HCT116 (cell line): ENCODE measurements at regions not wholly inside any gene's neighbourhood (a gene's known extent, or its start where the extent isn't known, plus 50 kb on each side); places are given as distances from the start of the nearest gene placed in this dataset.

Source experiments
- ATAC-seq: fragments of 200-7000 bp; cut with Tn5 transposase; 2 replicates; pipeline ENCODE4 v1.9.1; 2020; ENCODE audit warnings: mild to moderate bottlenecking, moderate library complexity
- BruUV-seq: library from RNA; stranded (reverse); fragments of 400-500 nt; replicated peaks from 2 replicates; lab custom pipeline; 2021; lab: Mats Ljungman, UMichigan
- CTCF ChIA-PET: fragments of 300-600 bp; sonication (Branson Sonifier 250); formaldehyde crosslinking; loops from one replicate; lab custom pipeline; 2021; ENCODE audit warnings: antibody characterized with exemption; lab: Charles Lee
- POLR2A ChIA-PET: fragments of 300-600, 350-600 bp; sonication (Branson Sonifier 250); formaldehyde crosslinking; loops from one replicate; lab custom pipeline; 2021; ENCODE audit warnings: antibody characterized with exemption; lab: Charles Lee
- RAD21 ChIA-PET, 2 experiments: fragments of 300-600 bp; sonication (Branson Sonifier 250); formaldehyde crosslinking; loops; one replicate each; lab custom pipeline; 2023; ENCODE audit warnings: low total read pairs in 2 of 2; ENCODE audit not compliant: uncharacterized antibody in 2 of 2, unreplicated experiment in 2 of 2, low non-redundant PET in 1 of 2; lab: Charles Lee
- DNase-seq: peaks from one replicate; pipeline ENCODE4 v3.0.0-alpha.2; 2010; ENCODE audit warnings: low read depth, low spot score
- H2AFZ ChIP-seq: fragments of 200-600 bp; shearing (Covaris generic), sonication (generic); 2 replicates; pipeline ENCODE4 v1.6.1; 2017; ENCODE audit warnings: low read depth, mixed run types, mixed read lengths, antibody characterized with exemption, low read length; ENCODE audit not compliant: poor library complexity, severe bottlenecking
- H3K27ac ChIP-seq: 2 replicates; pipeline ENCODE4 v1.5.1; 2012; ENCODE audit warnings: low read depth, low read length
- H3K27me3 ChIP-seq: fragments of 200-600 bp; sonication (generic); 2 replicates; pipeline ENCODE4 v1.6.1; 2016; ENCODE audit warnings: mixed run types, low read length, mixed read lengths; ENCODE audit not compliant: insufficient read depth
- H3K36me3 ChIP-seq, 2 experiments: fragments of 200-500 bp in 1 of 2; fragments of 200-600 bp in 1 of 2; sonication (Bioruptor generic) in 1 of 2; sonication (generic) in 1 of 2; 2 replicates each; pipeline versions ENCODE4 v1.5.1 to v1.6.1; 2014 to 2016; ENCODE audit warnings: low read length in 2 of 2, inconsistent platforms in 1 of 2, mixed read lengths in 1 of 2, mixed run types in 1 of 2; ENCODE audit not compliant: insufficient read depth in 2 of 2, control insufficient read depth in 1 of 2
- H3K4me1 ChIP-seq, 2 experiments: fragments of 200-600 bp in 1 of 2; sonication (generic) in 1 of 2; 2 replicates each; pipeline versions ENCODE4 v1.5.1 to v1.6.1; 2012 to 2017; ENCODE audit warnings: low read length in 2 of 2, inconsistent platforms in 1 of 2, mild to moderate bottlenecking in 1 of 2, mixed read lengths in 1 of 2, mixed run types in 1 of 2, moderate library complexity in 1 of 2; ENCODE audit not compliant: insufficient read depth in 2 of 2, control insufficient read depth in 1 of 2
- H3K4me2 ChIP-seq: fragments of 200-600 bp; sonication (generic); 2 replicates; pipeline ENCODE4 v1.6.1; 2017; ENCODE audit warnings: mixed run types, low read length, mixed read lengths
- H3K4me3 ChIP-seq, 2 experiments: fragments of 200-600 bp in 1 of 2; sonication (generic) in 1 of 2; replicated peaks in 1 of 2; 2 replicates each; pipeline ENCODE4 v1.5.1; 2011 to 2016; ENCODE audit warnings: low read length in 2 of 2, control low read depth in 1 of 2, low read depth in 1 of 2, mild to moderate bottlenecking in 1 of 2, mixed read lengths in 1 of 2, mixed run types in 1 of 2
- H3K79me2 ChIP-seq: fragments of 200-600 bp; sonication (generic); 2 replicates; pipeline ENCODE4 v1.6.1; 2017; ENCODE audit warnings: mild to moderate bottlenecking, mixed run types, low read length, moderate library complexity, mixed read lengths; ENCODE audit not compliant: insufficient read depth
- H3K9ac ChIP-seq: fragments of 200-600 bp; sonication (generic); 2 replicates; pipeline ENCODE4 v1.6.1; 2016; ENCODE audit warnings: low read length, mixed read lengths
- H3K9me2 ChIP-seq: fragments of 200-600 bp; sonication (generic), shearing (Covaris generic); 2 replicates; pipeline ENCODE4 v1.6.1; 2017; ENCODE audit warnings: mixed run types, mild to moderate bottlenecking, moderate library complexity; ENCODE audit not compliant: insufficient read depth
- H3K9me3 ChIP-seq, 2 experiments: fragments of 200-500 bp in 1 of 2; fragments of 200-600 bp in 1 of 2; sonication (Bioruptor generic) in 1 of 2; sonication (generic) in 1 of 2; 2 replicates each; pipeline ENCODE4 v1.6.1; 2014 to 2017; ENCODE audit warnings: low read length in 2 of 2, mixed read lengths in 2 of 2, inconsistent platforms in 1 of 2, low read depth in 1 of 2, mild to moderate bottlenecking in 1 of 2, mixed run types in 1 of 2, moderate library complexity in 1 of 2; ENCODE audit not compliant: control insufficient read depth in 1 of 2, insufficient read depth in 1 of 2
- H4K20me1 ChIP-seq: fragments of 200-600 bp; sonication (generic), shearing (Covaris generic); 2 replicates; pipeline ENCODE4 v1.6.1; 2017; ENCODE audit warnings: mixed run types, mild to moderate bottlenecking, moderate library complexity; ENCODE audit not compliant: insufficient read depth
- CBX3 ChIP-seq: IDR thresholded peaks from 2 replicates; pipeline ENCODE4 v1.6.1; 2012; ENCODE audit warnings: low read depth
- CEBPB ChIP-seq: IDR thresholded peaks from 2 replicates; pipeline ENCODE4 v1.6.1; 2012; ENCODE audit warnings: low read depth
- ELF1 ChIP-seq: IDR thresholded peaks from 2 replicates; pipeline ENCODE4 v1.6.1; 2012; ENCODE audit warnings: low read depth, borderline replicate concordance
- EZH2 ChIP-seq: fragments of 200-600 bp; sonication (generic); IDR thresholded peaks from 2 replicates; pipeline ENCODE4 v1.6.1; 2017; ENCODE audit warnings: antibody characterized with exemption, mixed run types
- EZH2phosphoT487 ChIP-seq: fragments of 200-600 bp; IDR thresholded peaks from 2 replicates; pipeline ENCODE4 v1.6.1; 2018; ENCODE audit warnings: antibody characterized with exemption, borderline replicate concordance
- JUND ChIP-seq: IDR thresholded peaks from 2 replicates; pipeline ENCODE4 v1.6.1; 2012
- MAX ChIP-seq: IDR thresholded peaks from 2 replicates; pipeline ENCODE4 v1.6.1; 2012
- POLR2A ChIP-seq: IDR thresholded peaks from 2 replicates; pipeline ENCODE4 v1.7.0; 2011; ENCODE audit warnings: borderline replicate concordance; ENCODE audit not compliant: insufficient read depth, insufficient read length; ENCODE audit errors: extremely low read depth
- POLR2AphosphoS5 ChIP-seq: IDR thresholded peaks from 2 replicates; pipeline ENCODE4 v1.6.1; 2011; ENCODE audit warnings: mild to moderate bottlenecking, low read depth, low read length, moderate library complexity
- RAD21 ChIP-seq: IDR thresholded peaks from 2 replicates; pipeline ENCODE4 v1.6.1; 2012; ENCODE audit warnings: low read depth, mild to moderate bottlenecking
- SP1 ChIP-seq: IDR thresholded peaks from 2 replicates; pipeline ENCODE4 v1.6.1; 2012; ENCODE audit warnings: low read depth
- SRF ChIP-seq: IDR thresholded peaks from 2 replicates; pipeline ENCODE4 v1.6.1; 2012; ENCODE audit warnings: low read depth
- TCF7L2 ChIP-seq: IDR thresholded peaks from 2 replicates; pipeline ENCODE4 v1.7.0; 2011; ENCODE audit warnings: borderline replicate concordance, inconsistent platforms; ENCODE audit not compliant: insufficient read depth, insufficient read length; ENCODE audit errors: extremely low read depth
- YY1 ChIP-seq: IDR thresholded peaks from 2 replicates; pipeline ENCODE4 v1.6.1; 2011; ENCODE audit warnings: low read length, low read depth, moderate library complexity, mild to moderate bottlenecking; ENCODE audit not compliant: insufficient replicate concordance; ENCODE audit errors: extremely low read depth
- ZBTB33 ChIP-seq: IDR thresholded peaks from 2 replicates; pipeline ENCODE4 v1.6.1; 2011; ENCODE audit warnings: mild to moderate bottlenecking, low read length, moderate library complexity; ENCODE audit not compliant: insufficient replicate concordance; ENCODE audit errors: extremely low read depth
- ZFX ChIP-seq: fragments of 450-650 bp; IDR thresholded peaks from 2 replicates; pipeline ENCODE4 v1.6.1; 2017
- intact Hi-C: fragments of 100-400 bp; cut with micrococcal nuclease; formaldehyde crosslinking; loops from 2 replicates; pipeline ENCODE4 v1.10.0; 2022
- TF ChIP-seq, protein P1 (sequence below), 3 experiments: fragments of 200-600 bp in 1 of 3; sonication (generic) in 1 of 3; IDR thresholded peaks in 2 of 3; conservative IDR thresholded peaks in 1 of 3; 2 replicates each; pipeline ENCODE4 v1.5.1; 2012 to 2017; ENCODE audit warnings: low read depth in 2 of 3, low read length in 2 of 3, antibody characterized with exemption in 1 of 3, borderline replicate concordance in 1 of 3, control low read depth in 1 of 3, mild to moderate bottlenecking in 1 of 3, mixed read lengths in 1 of 3, mixed run types in 1 of 3, moderate library complexity in 1 of 3; ENCODE audit not compliant: insufficient read depth in 1 of 3
- TF ChIP-seq, protein P2 (sequence below): IDR thresholded peaks from 2 replicates; pipeline ENCODE4 v1.6.1; 2012; ENCODE audit warnings: low read depth

GRCh38 chr4:19700992-19701391 lies 550.7 kb upstream of the SLIT2 start:
- TF ChIP-seq SP1 (no peak), RAD21 (no peak), EZH2phosphoT487 (no peak), ZBTB33 (no peak), EZH2 (no peak), CBX3 (no peak), ELF1 (no peak), POLR2A (no peak), ZFX (no peak), CEBPB (no peak), POLR2AphosphoS5 (no peak), YY1 (no peak), SRF (no peak), JUND (no peak), TCF7L2 (no peak), MAX (no peak)
- TF ChIP-seq, protein P1, sequence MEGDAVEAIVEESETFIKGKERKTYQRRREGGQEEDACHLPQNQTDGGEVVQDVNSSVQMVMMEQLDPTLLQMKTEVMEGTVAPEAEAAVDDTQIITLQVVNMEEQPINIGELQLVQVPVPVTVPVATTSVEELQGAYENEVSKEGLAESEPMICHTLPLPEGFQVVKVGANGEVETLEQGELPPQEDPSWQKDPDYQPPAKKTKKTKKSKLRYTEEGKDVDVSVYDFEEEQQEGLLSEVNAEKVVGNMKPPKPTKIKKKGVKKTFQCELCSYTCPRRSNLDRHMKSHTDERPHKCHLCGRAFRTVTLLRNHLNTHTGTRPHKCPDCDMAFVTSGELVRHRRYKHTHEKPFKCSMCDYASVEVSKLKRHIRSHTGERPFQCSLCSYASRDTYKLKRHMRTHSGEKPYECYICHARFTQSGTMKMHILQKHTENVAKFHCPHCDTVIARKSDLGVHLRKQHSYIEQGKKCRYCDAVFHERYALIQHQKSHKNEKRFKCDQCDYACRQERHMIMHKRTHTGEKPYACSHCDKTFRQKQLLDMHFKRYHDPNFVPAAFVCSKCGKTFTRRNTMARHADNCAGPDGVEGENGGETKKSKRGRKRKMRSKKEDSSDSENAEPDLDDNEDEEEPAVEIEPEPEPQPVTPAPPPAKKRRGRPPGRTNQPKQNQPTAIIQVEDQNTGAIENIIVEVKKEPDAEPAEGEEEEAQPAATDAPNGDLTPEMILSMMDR (IDR thresholded peaks at IDR 0.05 in 2 of 3, conservative IDR thresholded peaks at IDR 0.05 in 1 of 3; ENCODE audit: borderline replicate concordance in 1 of 3, insufficient read depth in 1 of 3, low read depth in 2 of 3, low read length in 2 of 3): no peak
- TF ChIP-seq, protein P2, sequence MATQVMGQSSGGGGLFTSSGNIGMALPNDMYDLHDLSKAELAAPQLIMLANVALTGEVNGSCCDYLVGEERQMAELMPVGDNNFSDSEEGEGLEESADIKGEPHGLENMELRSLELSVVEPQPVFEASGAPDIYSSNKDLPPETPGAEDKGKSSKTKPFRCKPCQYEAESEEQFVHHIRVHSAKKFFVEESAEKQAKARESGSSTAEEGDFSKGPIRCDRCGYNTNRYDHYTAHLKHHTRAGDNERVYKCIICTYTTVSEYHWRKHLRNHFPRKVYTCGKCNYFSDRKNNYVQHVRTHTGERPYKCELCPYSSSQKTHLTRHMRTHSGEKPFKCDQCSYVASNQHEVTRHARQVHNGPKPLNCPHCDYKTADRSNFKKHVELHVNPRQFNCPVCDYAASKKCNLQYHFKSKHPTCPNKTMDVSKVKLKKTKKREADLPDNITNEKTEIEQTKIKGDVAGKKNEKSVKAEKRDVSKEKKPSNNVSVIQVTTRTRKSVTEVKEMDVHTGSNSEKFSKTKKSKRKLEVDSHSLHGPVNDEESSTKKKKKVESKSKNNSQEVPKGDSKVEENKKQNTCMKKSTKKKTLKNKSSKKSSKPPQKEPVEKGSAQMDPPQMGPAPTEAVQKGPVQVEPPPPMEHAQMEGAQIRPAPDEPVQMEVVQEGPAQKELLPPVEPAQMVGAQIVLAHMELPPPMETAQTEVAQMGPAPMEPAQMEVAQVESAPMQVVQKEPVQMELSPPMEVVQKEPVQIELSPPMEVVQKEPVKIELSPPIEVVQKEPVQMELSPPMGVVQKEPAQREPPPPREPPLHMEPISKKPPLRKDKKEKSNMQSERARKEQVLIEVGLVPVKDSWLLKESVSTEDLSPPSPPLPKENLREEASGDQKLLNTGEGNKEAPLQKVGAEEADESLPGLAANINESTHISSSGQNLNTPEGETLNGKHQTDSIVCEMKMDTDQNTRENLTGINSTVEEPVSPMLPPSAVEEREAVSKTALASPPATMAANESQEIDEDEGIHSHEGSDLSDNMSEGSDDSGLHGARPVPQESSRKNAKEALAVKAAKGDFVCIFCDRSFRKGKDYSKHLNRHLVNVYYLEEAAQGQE: no peak
- intact Hi-C loops: no loop called here
- H3K27me3 ChIP-seq: no peaks in the 10 kb centered on the region
- no peaks in the 10 kb centered on the region for H3K9me3 ChIP-seq
- no peak overlapping the region for H2AFZ ChIP-seq
- H3K9me2 ChIP-seq: no peaks in the 10 kb centered on the region
- no peaks in the 10 kb centered on the region for H3K79me2 ChIP-seq
- ChIA-PET RAD21 (no interaction called here), POLR2A (no interaction called here), CTCF (no interaction called here)
- no peak overlapping the region for H3K9ac ChIP-seq
- H4K20me1 ChIP-seq: no peaks in the 10 kb centered on the region
- ATAC-seq (no peak), DNase-seq (no peak)
- no peak overlapping the region for H3K27ac ChIP-seq
- no peaks in the 10 kb centered on the region for H3K4me1 ChIP-seq
- no TSS peak for BruUV-seq
- H3K36me3 ChIP-seq: no peaks in the 10 kb centered on the region
- H3K4me2 ChIP-seq: no peak overlapping the region
- no peak overlapping the region for H3K4me3 ChIP-seq
